Neural cell (in vitro differentiated cells): ENCODE measurements at regions not wholly inside any gene's neighbourhood (a gene's known extent, or its start where the extent isn't known, plus 50 kb on each side); places are given as distances from the start of the nearest gene placed in this dataset.

Experiments used
- H2AFZ ChIP-seq: fragments of 200-600, 300-800 bp; sonication (generic), shearing (Covaris generic); 2 replicates; pipeline ENCODE4 v1.6.0; 2014; ENCODE audit warnings: low read depth, mild to moderate bottlenecking, antibody characterized with exemption, low read length, moderate library complexity
- H3F3A ChIP-seq: fragments of 200-600 bp; shearing (Covaris generic); 2 replicates; pipeline ENCODE4 v1.6.1; 2016; ENCODE audit warnings: mild to moderate bottlenecking, moderate library complexity, mixed read lengths, antibody characterized with exemption, low read length; ENCODE audit not compliant: insufficient read depth, poor library complexity, severe bottlenecking
- H3K27ac ChIP-seq: fragments of 200-600, 300-800 bp; sonication (generic), shearing (Covaris generic); 2 replicates; pipeline ENCODE4 v1.5.1; 2014; ENCODE audit warnings: mild to moderate bottlenecking, low read length, moderate library complexity
- H3K27me3 ChIP-seq: fragments of 300-800, 200-600 bp; sonication (generic), shearing (Covaris generic); 2 replicates; pipeline ENCODE4 v1.6.0; 2014; ENCODE audit warnings: mild to moderate bottlenecking, low read depth, low read length, moderate library complexity; ENCODE audit not compliant: insufficient read depth
- H3K36me3 ChIP-seq: fragments of 300-800, 200-600 bp; sonication (generic), shearing (Covaris generic); 2 replicates; pipeline ENCODE4 v1.5.1; 2014; ENCODE audit warnings: mild to moderate bottlenecking, antibody characterized with exemption, low read length, moderate library complexity; ENCODE audit not compliant: insufficient read depth
- H3K4me2 ChIP-seq: fragments of 300-800, 200-600 bp; sonication (generic), shearing (Covaris generic); 2 replicates; pipeline ENCODE4 v1.6.0; 2014; ENCODE audit warnings: mild to moderate bottlenecking, low read length
- H3K4me3 ChIP-seq: fragments of 300-800, 200-600 bp; sonication (generic), shearing (Covaris generic); 2 replicates; pipeline ENCODE4 v1.5.1; 2014; ENCODE audit warnings: mild to moderate bottlenecking, low read length, moderate library complexity
- H3K79me2 ChIP-seq: fragments of 200-600 bp; shearing (Covaris generic); replicated peaks from 2 replicates; pipeline ENCODE4 v1.6.0; 2014; ENCODE audit warnings: mild to moderate bottlenecking, low read length, moderate library complexity; ENCODE audit not compliant: insufficient read depth
- H3K9ac ChIP-seq: fragments of 300-800, 200-600 bp; sonication (generic), shearing (Covaris generic); 2 replicates; pipeline ENCODE4 v1.6.1; 2016; ENCODE audit warnings: mild to moderate bottlenecking, low read length, mixed read lengths
- H3K9me2 ChIP-seq: fragments of 200-600 bp; shearing (Covaris generic); 2 replicates; pipeline ENCODE4 v1.6.1; 2016; ENCODE audit warnings: mild to moderate bottlenecking, low read length, mixed read lengths; ENCODE audit not compliant: insufficient read depth
- H3K9me3 ChIP-seq: fragments of 200-600, 300-800 bp; sonication (generic), shearing (Covaris generic); 2 replicates; pipeline ENCODE4 v1.6.1; 2016; ENCODE audit warnings: mild to moderate bottlenecking, mixed run types, low read length, moderate library complexity, mixed read lengths
- H4K20me1 ChIP-seq: fragments of 200-600 bp; shearing (Covaris generic); 2 replicates; pipeline ENCODE4 v1.6.1; 2016; ENCODE audit warnings: mild to moderate bottlenecking, mixed run types; ENCODE audit not compliant: insufficient read depth
- CTCF ChIP-seq: fragments of 450-650 bp; IDR thresholded peaks from 2 replicates; pipeline ENCODE4 v1.5.1; 2014; ENCODE audit warnings: antibody characterized with exemption, mild to moderate bottlenecking, moderate library complexity; ENCODE audit not compliant: poor library complexity, severe bottlenecking
- EP300 ChIP-seq: fragments of 450-650 bp; conservative IDR thresholded peaks from 2 replicates; pipeline ENCODE4 v1.6.1; 2014; ENCODE audit warnings: antibody characterized with exemption, mild to moderate bottlenecking, moderate library complexity; ENCODE audit not compliant: poor library complexity, severe bottlenecking
- EZH2 ChIP-seq: fragments of 200-600, 300-800 bp; shearing (Covaris generic), sonication (generic); IDR thresholded peaks from 2 replicates; pipeline ENCODE4 v1.6.1; 2014; ENCODE audit warnings: antibody characterized with exemption, low read length, borderline replicate concordance, mild to moderate bottlenecking; ENCODE audit not compliant: insufficient read depth, poor library complexity, severe bottlenecking
- MXI1 ChIP-seq: fragments of 450-650 bp; conservative IDR thresholded peaks from 2 replicates; pipeline ENCODE4 v1.6.1; 2014; ENCODE audit warnings: antibody characterized with exemption, mild to moderate bottlenecking; ENCODE audit not compliant: poor library complexity, severe bottlenecking
- POLR2AphosphoS5 ChIP-seq: IDR thresholded peaks from 2 replicates; pipeline ENCODE4 v1.6.1; 2012
- RAD21 ChIP-seq: fragments of 450-650 bp; conservative IDR thresholded peaks from 2 replicates; pipeline ENCODE4 v1.6.1; 2014; ENCODE audit warnings: antibody characterized with exemption, mild to moderate bottlenecking, moderate library complexity
- REST ChIP-seq: IDR thresholded peaks from 2 replicates; pipeline ENCODE4 v1.6.1; 2012; ENCODE audit warnings: borderline replicate concordance
- SMC3 ChIP-seq: fragments of 450-650 bp; conservative IDR thresholded peaks from 2 replicates; pipeline ENCODE4 v1.6.1; 2014; ENCODE audit warnings: antibody characterized with exemption, mild to moderate bottlenecking, moderate library complexity; ENCODE audit not compliant: poor library complexity
- TAF1 ChIP-seq: IDR thresholded peaks from 2 replicates; pipeline ENCODE4 v1.6.1; 2012; ENCODE audit warnings: low read depth

GRCh38 chr13:84352946-84353345, 470.7 kb upstream of the SLITRK1 start:
- no peaks in the 10 kb centered on the region for H3K27me3 ChIP-seq
- H3K27ac ChIP-seq, result no peak overlapping the region
- H3K9me3 ChIP-seq, result no peaks in the 10 kb centered on the region
- no peaks in the 10 kb centered on the region for H3K79me2 ChIP-seq
- H3F3A ChIP-seq, result no peaks in the 10 kb centered on the region
- no peaks in the 10 kb centered on the region for H3K36me3 ChIP-seq
- no peaks in the 10 kb centered on the region for H3K9me2 ChIP-seq
- no peak overlapping the region for H2AFZ ChIP-seq
- H3K4me3 ChIP-seq, result no peak overlapping the region
- no peaks in the 10 kb centered on the region for H4K20me1 ChIP-seq
- no peak overlapping the region for H3K9ac ChIP-seq
- no peak for TF ChIP-seq POLR2AphosphoS5
- no peak for TF ChIP-seq EP300
- no peak for TF ChIP-seq REST
- TF ChIP-seq TAF1, result no peak
- TF ChIP-seq RAD21, result no peak
- TF ChIP-seq EZH2, result no peak
- TF ChIP-seq CTCF, result no peak
- TF ChIP-seq SMC3, result no peak
- TF ChIP-seq MXI1, result no peak
- H3K4me2 ChIP-seq, result no peak overlapping the region

- Histone ChIP-seq H3K9me3 (no peaks in the 10 kb centered on the region), H2AFZ (no peak overlapping the region)
Observed at GRCh38 chr13:84339456-84339855, 457.2 kb upstream of the SLITRK1 start.

More at GRCh38 chr13:84339456-84339855, 457.2 kb upstream of the SLITRK1 start:
- Histone ChIP-seq H3K4me3 (no peak overlapping the region), H3K79me2 (no peaks in the 10 kb centered on the region), H3K36me3 (no peaks in the 10 kb centered on the region), H3K9ac (no peak overlapping the region), H4K20me1 (no peaks in the 10 kb centered on the region), H3K9me2 (no peaks in the 10 kb centered on the region), H3K27ac (no peak overlapping the region), H3F3A (no peaks in the 10 kb centered on the region), H3K4me2 (no peak overlapping the region), H3K27me3 (no peaks in the 10 kb centered on the region)
- TF ChIP-seq RAD21, result no peak
- TF ChIP-seq MXI1, result no peak
- no peak for TF ChIP-seq EZH2
- TF ChIP-seq SMC3, result no peak
- no peak for TF ChIP-seq CTCF
- TF ChIP-seq REST, result no peak
- no peak for TF ChIP-seq POLR2AphosphoS5
